ENCODE measurements at regions not wholly inside any gene's neighbourhood (a gene's known extent, or its start where the extent isn't known, plus 50 kb on each side); places are given as distances from the start of the nearest gene placed in this dataset.

- no peak overlapping the region for H3K9ac ChIP-seq (ENCODE audit: low read length)
- no peak for TF ChIP-seq EZH2 (optimal IDR thresholded peaks at IDR 0.05; ENCODE audit: low read depth, low read length)
- TF ChIP-seq CTCF (IDR thresholded peaks at IDR 0.05; ENCODE audit: low read length) = no peak
- no peak for TF ChIP-seq EZH2phosphoT487 (IDR thresholded peaks at IDR 0.05; ENCODE audit: low read length)
- H4K20me1 ChIP-seq (ENCODE audit: insufficient read depth, low read length) = no peaks in the 10 kb centered on the region
- no peaks in the 10 kb centered on the region for H3K36me3 ChIP-seq (replicated peaks; ENCODE audit: insufficient read depth, low read length)
- H3K4me3 ChIP-seq (ENCODE audit: low read length) = no peak overlapping the region
- H3F3A ChIP-seq (ENCODE audit: insufficient read depth, low read length) = no peaks in the 10 kb centered on the region
- H3K4me2 ChIP-seq (ENCODE audit: low read depth, low read length) = no peak overlapping the region
- H3K9me3 ChIP-seq (replicated peaks; ENCODE audit: insufficient read depth, low read length) = no peaks in the 10 kb centered on the region
- no peaks in the 10 kb centered on the region for H3K4me1 ChIP-seq (ENCODE audit: low read length)
- no peaks in the 10 kb centered on the region for H3K27me3 ChIP-seq (replicated peaks; ENCODE audit: insufficient read depth, low read length)
- no peak for DNase-seq
- no peak overlapping the region for H3K27ac ChIP-seq (ENCODE audit: low read length)
- no peak overlapping the region for H2AFZ ChIP-seq (ENCODE audit: low read length)
- H3K79me2 ChIP-seq (ENCODE audit: low read length) = no peaks in the 10 kb centered on the region
- no peaks in the 10 kb centered on the region for H3K9me2 ChIP-seq (replicated peaks; ENCODE audit: insufficient read depth, low read length)
Observed at GRCh38 chr9:16158093-16158492, 605.2 kb downstream of the CCDC171 start.

DNA sequence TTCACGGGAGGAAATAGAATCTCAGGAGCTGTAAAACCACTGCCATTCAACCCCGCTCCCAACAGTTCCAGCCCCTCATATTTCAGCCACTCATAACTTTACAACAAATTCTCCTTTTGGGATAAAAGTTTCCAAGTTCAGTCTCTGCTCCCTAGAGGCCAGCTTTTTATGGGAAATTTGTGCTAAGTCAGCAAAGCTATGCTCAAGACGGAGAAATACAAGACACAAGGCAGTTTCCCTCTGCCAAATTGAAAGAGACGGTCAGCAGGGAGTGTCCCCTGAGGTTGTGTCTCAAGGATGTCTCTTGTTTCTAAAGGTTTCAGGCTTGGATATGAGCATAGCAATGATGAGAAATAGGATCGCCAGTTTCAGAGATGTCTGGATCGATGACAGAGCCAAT is 608.6 kb downstream of the CCDC171 start:
- no peaks in the 10 kb centered on the region for H3K9me2 ChIP-seq (replicated peaks; ENCODE audit: insufficient read depth, low read length)
- H4K20me1 ChIP-seq (ENCODE audit: insufficient read depth, low read length) = no peaks in the 10 kb centered on the region
- no peak overlapping the region for H2AFZ ChIP-seq (ENCODE audit: low read length)
- no peak overlapping the region for H3K9ac ChIP-seq (ENCODE audit: low read length)
- H3K79me2 ChIP-seq (ENCODE audit: low read length) = no peaks in the 10 kb centered on the region
- H3F3A ChIP-seq (ENCODE audit: insufficient read depth, low read length) = no peaks in the 10 kb centered on the region
- no peak overlapping the region for H3K4me2 ChIP-seq (ENCODE audit: low read depth, low read length)
- no peak overlapping the region for H3K4me3 ChIP-seq (ENCODE audit: low read length)
- H3K4me1 ChIP-seq (ENCODE audit: low read length) = no peaks in the 10 kb centered on the region
- no peak for TF ChIP-seq EZH2 (optimal IDR thresholded peaks at IDR 0.05; ENCODE audit: low read depth, low read length)
- no peak for TF ChIP-seq EZH2phosphoT487 (IDR thresholded peaks at IDR 0.05; ENCODE audit: low read length)
- TF ChIP-seq CTCF (IDR thresholded peaks at IDR 0.05; ENCODE audit: low read length) = no peak
- H3K27ac ChIP-seq (ENCODE audit: low read length) = no peak overlapping the region
- no peaks in the 10 kb centered on the region for H3K27me3 ChIP-seq (replicated peaks; ENCODE audit: insufficient read depth, low read length)
- no peaks in the 10 kb centered on the region for H3K36me3 ChIP-seq (replicated peaks; ENCODE audit: insufficient read depth, low read length)
- H3K9me3 ChIP-seq (replicated peaks; ENCODE audit: insufficient read depth, low read length) = no peaks in the 10 kb centered on the region
- DNase-seq = no peak

DNA sequence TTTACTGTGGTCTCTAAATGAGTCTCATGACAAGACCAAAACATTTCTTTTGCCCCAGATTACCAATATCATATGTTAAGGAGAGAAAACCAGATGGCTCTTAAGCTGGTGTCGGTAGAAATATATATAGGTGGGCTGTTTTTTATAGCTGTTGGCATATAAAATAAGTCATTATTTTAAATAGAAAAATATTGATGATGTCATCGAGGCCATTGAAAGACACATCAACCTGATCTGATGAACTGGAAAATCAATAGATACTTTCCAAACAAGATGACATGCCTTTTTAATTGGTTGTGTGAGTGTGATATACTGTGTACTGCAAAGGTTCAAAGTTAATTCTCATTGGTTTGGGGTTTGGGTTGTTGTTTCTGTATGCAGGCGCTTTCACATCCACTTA is 617.3 kb downstream of the CCDC171 start:
- DNase-seq = no peak
- H2AFZ ChIP-seq (ENCODE audit: low read length) = no peak overlapping the region

More for the DNA sequence above, 617.3 kb downstream of the CCDC171 start:
- H3K27ac ChIP-seq (ENCODE audit: low read length) = no peak overlapping the region
- H4K20me1 ChIP-seq (ENCODE audit: insufficient read depth, low read length) = no peaks in the 10 kb centered on the region
- TF ChIP-seq CTCF (IDR thresholded peaks at IDR 0.05; ENCODE audit: low read length) (no peak), EZH2 (optimal IDR thresholded peaks at IDR 0.05; ENCODE audit: low read depth, low read length) (no peak), EZH2phosphoT487 (IDR thresholded peaks at IDR 0.05; ENCODE audit: low read length) (no peak)
- H3K4me2 ChIP-seq (ENCODE audit: low read depth, low read length) = no peak overlapping the region
- no peaks in the 10 kb centered on the region for H3K4me1 ChIP-seq (ENCODE audit: low read length)
- H3K4me3 ChIP-seq (ENCODE audit: low read length) = no peak overlapping the region
- H3K36me3 ChIP-seq (replicated peaks; ENCODE audit: insufficient read depth, low read length) = no peaks in the 10 kb centered on the region
- no peaks in the 10 kb centered on the region for H3K9me2 ChIP-seq (replicated peaks; ENCODE audit: insufficient read depth, low read length)
- no peaks in the 10 kb centered on the region for H3F3A ChIP-seq (ENCODE audit: insufficient read depth, low read length)
- no peaks in the 10 kb centered on the region for H3K9me3 ChIP-seq (replicated peaks; ENCODE audit: insufficient read depth, low read length)
- H3K27me3 ChIP-seq (replicated peaks; ENCODE audit: insufficient read depth, low read length) = no peaks in the 10 kb centered on the region
- no peaks in the 10 kb centered on the region for H3K79me2 ChIP-seq (ENCODE audit: low read length)
- no peak overlapping the region for H3K9ac ChIP-seq (ENCODE audit: low read length)

Measured in MM.1S (cell line).